OCI-LY1 (cell line): ENCODE measurements at regions not wholly inside any gene's neighbourhood (a gene's known extent, or its start where the extent isn't known, plus 50 kb on each side); places are given as distances from the start of the nearest gene placed in this dataset.

Experiments
- EZH2 ChIP-seq: fragments of 200-600 bp; sonication (generic), shearing (Covaris generic); IDR thresholded peaks from 2 replicates; pipeline ENCODE4 v1.8.0; 2017; ENCODE audit warnings: borderline replicate concordance, mixed run types, mild to moderate bottlenecking, antibody characterized with exemption, low read length, moderate library complexity, mixed read lengths
- TF ChIP-seq, protein P1 (sequence below): fragments of 200-600 bp; sonication (generic), shearing (Covaris generic); IDR thresholded peaks from 2 replicates; pipeline ENCODE4 v1.5.1; 2017; ENCODE audit warnings: mild to moderate bottlenecking, antibody characterized with exemption, low read length, moderate library complexity, mixed read lengths

DNA sequence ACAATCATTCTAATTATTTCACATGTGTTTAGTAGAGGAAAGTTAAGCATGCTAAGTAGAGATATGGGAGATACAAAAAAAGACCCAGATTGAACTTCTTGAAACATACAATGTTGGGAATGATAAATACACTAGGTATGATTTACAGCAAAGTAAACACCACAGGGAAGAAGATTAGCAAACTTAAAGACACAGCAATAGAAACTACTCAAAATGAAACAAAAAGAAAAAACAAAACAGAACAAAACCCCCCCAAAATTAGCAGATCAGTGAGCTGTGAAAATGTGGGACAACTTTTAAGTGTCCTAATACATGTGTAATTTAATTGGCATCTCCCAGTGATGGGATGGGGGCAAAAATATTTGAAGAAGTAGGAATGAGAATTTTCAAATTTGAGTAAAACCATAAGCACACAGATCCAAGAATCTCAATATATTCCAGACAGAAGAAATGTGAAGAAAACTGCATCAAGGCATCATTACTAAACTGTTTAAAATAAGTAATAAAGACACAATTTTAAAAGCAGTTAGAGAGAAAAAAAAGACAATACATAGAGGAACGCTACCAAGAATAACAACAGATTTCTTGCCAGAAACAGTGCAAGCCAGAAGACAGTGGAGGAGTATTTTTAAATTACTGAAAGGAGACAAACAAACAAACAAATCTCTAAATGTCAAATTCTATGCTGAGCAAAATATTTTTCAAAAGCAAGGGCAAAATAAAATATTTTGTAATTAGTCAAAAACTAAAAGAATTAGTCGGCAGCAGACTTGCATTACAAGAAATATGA, 473.7 kb downstream of the QKI start:
- TF ChIP-seq, protein P1, sequence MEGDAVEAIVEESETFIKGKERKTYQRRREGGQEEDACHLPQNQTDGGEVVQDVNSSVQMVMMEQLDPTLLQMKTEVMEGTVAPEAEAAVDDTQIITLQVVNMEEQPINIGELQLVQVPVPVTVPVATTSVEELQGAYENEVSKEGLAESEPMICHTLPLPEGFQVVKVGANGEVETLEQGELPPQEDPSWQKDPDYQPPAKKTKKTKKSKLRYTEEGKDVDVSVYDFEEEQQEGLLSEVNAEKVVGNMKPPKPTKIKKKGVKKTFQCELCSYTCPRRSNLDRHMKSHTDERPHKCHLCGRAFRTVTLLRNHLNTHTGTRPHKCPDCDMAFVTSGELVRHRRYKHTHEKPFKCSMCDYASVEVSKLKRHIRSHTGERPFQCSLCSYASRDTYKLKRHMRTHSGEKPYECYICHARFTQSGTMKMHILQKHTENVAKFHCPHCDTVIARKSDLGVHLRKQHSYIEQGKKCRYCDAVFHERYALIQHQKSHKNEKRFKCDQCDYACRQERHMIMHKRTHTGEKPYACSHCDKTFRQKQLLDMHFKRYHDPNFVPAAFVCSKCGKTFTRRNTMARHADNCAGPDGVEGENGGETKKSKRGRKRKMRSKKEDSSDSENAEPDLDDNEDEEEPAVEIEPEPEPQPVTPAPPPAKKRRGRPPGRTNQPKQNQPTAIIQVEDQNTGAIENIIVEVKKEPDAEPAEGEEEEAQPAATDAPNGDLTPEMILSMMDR, result no peak
- TF ChIP-seq EZH2, result no peak
